GM18873 (cell line): ENCODE measurements at regions not wholly inside any gene's neighbourhood (a gene's known extent, or its start where the extent isn't known, plus 50 kb on each side); places are given as distances from the start of the nearest gene placed in this dataset.
"Not testable (repeated sequence)": the region's sequence is repeated elsewhere in the genome, so short reads cannot be mapped to it uniquely, and the experiment has no call there.

Source experiments
- ATAC-seq: cut with Tn5 transposase; IDR thresholded peaks from one replicate; pipeline ENCODE4 v1.9.1; 2021; ENCODE audit warnings: mild to moderate bottlenecking, moderate library complexity, moderate number of reproducible peaks; ENCODE audit not compliant: unreplicated experiment, low FRiP score

DNA sequence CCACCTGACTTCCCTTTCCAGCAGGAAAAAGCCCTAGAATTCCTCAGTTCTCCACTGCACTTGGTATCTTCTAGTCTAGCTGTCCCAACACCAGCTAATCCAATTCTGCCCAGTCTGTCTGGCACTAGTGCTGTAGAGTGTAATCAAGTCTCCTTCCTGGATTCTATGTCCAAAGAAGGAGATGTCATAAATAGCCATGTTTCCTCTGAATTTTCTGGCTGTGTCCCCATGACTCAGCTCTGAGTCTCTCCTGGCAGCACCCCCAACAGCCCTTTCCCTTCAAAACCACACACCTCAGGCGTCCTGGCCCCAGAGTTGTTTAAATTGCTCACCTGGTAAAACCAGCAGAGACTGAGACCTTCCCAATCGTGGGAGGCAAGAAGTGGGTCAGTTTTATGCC is 197.2 kb downstream of the GRXCR1 start:
- ATAC-seq: no peak

DNA sequence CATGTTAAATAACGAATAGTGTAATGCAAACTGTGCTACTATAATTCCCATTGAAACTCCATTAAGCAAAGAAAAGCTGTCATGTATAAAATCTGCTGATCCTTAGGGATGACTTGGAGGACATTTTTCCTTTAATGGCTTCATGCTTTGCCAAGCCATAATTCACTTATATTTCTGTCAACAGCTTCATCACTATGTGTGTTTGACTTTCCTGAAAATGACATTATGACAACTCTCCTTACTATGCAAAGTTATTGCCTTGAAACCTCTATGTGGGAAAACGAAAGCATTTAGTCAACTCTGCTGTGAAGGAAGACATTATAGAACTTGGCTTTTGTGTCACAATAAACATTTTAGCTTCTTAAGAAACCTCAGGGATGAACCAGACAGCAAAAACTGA is 210.5 kb downstream of the GRXCR1 start:
- no peak for ATAC-seq

DNA sequence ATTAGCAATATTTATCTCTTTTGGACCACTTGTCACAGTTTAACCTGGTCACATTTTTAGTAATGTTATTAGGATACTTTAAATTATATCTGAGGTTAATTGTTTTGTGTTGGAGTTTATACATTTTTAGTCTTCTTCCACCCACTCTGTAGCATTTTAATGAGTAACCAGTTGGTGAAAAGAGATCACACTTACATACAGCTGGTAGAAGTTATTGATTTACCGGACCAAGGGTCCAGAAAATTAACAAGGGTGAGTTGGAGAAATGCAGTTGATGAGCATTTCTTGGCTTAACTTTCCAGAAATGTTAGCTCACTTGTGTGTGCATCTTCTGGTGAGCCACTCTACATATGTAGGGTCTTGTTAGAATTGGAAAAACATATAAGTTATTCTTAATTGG is 219.6 kb downstream of the GRXCR1 start:
- ATAC-seq: no peak

DNA sequence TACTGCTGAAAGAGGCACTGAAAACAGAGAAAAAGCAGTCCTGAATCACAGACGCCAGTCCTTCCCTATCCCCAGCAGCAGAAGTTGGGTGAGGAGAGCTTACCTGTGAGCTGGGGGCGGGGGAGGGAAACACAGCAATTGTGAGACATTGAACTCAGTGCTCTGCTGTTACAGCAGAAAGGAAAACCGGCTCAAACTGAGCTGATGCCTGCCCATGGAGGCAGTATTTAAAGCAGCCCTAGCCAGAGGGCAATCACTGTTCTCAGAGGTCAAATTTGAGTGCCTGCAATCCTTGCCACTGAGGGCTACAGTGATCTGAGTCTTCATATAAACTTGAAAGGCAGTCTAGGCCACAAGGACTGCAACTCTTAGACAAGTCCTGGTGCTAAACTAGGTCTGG is 220.7 kb downstream of the GRXCR1 start:
- ATAC-seq: no peak

- no peak for ATAC-seq
Observed at GRCh38 chr4:43126595-43126994, 234.1 kb downstream of the GRXCR1 start.

DNA sequence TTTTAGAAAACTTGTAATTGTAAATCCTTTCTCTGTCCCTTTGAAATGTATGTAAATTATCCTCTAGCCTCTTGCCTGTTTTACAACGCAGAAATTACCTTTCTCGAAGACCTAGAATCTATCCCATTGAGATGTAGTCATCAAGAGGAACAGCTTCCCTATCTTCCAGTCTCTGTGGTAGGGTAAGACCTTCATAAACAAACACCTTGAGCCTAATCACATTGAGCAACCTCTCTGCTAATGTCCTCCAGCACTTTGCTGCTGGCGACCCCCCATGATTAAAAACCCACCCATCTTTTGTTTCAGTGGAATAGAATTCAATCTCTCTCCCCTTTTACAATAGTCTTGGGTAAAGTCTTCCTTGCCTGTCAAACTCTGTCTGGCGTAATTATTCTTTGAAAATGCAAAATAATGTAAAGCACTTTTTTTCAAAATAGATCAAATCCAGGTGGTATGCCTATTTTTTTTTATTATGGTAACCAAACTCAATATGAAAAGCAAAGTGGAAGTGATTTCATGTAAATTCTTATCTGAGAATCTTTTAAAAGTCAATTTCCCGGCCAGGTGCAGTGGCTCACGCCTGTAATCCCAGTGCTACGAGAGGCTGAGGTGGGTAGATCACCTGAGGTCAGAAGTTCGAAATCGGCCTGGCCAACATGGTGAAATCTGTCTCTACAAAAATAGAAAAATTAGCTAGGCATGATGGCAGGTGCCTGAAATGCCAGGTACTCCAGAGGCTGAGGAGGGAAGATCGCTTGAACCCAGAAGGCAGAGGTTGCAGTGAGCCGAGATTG is 237.9 kb downstream of the GRXCR1 start:
- ATAC-seq: no peak

DNA sequence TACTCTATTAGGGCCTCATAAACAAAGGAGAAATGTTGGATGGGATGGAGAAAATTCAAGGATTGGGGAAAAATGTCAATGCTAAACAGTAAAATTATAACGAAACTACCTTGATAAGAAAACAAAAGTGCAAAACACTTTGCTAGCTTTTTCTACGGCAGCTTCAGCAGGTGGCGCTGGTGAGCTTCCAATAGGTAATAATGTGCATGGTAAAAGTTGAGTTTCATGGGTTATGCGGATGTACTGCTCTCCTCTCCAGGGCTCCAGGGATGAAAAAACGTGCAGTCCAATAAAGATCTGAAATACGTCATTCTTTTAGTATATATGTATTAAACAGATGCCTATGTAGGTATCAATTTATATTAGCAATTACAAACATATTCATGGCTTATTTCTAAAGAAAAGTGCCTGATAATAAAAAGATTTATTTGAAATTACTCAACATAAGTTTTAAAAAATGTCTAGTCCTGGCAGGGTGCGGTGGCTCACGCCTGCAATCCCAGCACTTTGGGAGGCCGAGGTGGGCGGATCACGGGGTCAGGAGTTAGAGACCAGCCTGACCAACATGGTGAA is 239.6 kb downstream of the GRXCR1 start:
- ATAC-seq: peak; percentile 56

- no peak for ATAC-seq
Observed at GRCh38 chr4:43133566-43133965, 241.1 kb downstream of the GRXCR1 start.

- ATAC-seq: no peak
Observed at GRCh38 chr4:43136752-43137151, 244.2 kb downstream of the GRXCR1 start.

DNA sequence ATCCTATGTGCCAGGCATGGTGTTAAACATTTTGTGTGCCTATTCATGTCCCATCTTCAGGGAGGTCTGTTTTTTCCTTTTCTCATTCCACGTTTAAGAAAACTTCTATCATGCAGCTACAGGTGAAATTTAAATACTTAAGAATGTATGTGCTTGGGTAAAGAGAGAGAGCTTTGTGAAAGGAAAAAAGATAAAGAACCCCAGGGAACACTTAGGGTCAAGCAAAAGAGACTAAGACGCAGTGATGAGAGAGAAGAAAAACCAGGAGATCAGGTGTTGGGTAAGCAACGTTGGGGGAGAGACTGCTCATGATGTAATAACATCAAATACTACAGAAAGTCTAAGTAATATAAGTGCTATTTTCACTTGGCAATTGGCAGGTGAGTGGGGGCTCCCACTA is 253.7 kb downstream of the GRXCR1 start:
- ATAC-seq: no peak

DNA sequence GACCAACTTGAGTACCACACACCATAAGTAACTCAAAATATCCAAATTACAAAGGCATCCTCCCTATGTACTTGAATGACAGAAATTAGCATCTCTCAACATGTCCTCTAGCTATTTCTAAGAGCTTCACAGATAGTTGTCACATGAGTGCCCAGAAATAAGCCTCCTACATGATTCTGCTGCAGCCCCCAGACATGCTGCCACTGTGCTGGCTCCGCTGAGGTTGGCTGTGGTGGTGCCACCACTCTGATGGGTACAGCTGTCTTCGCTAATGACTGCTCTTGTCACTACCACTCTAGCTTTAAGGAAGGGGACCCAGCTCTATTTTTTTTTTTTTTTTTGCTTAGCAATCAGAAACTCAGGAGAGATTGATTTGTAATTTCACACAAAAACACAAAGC is 256.0 kb downstream of the GRXCR1 start:
- ATAC-seq: no peak

GRCh38 chr4:43163101-43163792 is 270.7 kb downstream of the GRXCR1 start:
- no peak for ATAC-seq

- ATAC-seq: no peak
Observed at GRCh38 chr4:43189741-43190140, 297.2 kb downstream of the GRXCR1 start.

GRCh38 chr4:43212576-43212975 is 320.1 kb downstream of the GRXCR1 start:
- ATAC-seq: not testable (repeated sequence)

GRCh38 chr4:43223820-43224219 is 331.3 kb downstream of the GRXCR1 start:
- ATAC-seq: no peak

GRCh38 chr4:43224559-43224958 is 332.0 kb downstream of the GRXCR1 start:
- no peak for ATAC-seq

DNA sequence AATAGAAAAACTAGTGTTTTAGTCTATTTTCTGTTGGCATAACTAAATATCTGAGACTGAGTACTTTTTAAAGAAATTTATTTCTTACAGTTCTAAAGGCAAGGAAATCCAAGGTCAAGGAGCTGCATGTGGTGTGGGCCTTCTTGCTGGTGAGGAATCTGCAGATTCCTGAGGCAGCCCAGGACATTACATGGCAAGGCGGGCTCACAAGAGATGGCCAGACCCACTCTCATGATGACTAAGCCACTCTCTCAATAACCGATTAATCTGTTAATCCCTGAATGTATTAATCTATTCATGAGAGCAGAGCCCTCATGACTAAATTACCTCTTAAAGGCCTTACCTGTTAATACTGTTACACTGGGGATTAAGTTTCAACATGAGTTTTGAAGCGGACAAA is 340.8 kb downstream of the GRXCR1 start:
- no peak for ATAC-seq

DNA sequence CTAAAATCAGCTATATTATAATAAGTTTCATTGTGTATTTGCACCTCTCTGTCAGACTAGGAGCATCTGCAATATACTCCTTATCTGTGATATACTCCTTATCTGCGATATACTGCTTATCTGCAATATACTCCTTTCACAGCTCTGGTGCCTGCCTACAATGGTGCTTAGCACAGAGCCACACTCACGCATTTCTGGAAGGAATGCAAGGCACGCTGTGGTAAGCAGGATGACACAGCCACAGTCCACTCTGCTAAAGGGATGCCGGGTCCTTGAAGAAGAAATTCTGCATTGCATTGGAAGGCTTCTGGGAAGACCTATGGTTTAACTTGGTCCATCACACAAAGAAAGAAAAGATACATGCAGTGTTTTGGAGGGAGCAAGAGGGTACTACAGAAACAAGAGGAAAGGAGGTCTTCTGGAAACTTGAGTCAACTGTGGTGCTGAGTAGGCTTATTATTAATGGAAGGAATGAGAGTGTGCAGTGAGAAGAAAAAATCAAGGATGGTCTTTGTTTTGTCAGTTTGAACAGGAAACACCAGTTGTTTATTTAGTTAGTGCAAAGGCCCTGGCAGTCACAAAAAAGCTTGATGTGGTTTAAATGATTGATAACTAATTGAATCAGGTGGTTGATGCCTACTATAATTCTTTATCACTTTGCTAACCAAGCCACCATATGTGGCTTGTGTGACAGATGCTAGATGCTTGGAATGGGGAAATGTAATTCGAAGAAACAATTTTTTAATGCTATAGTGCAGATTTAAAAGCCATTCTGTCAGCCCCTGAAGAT is 342.3 kb downstream of the GRXCR1 start:
- no peak for ATAC-seq

GRCh38 chr4:43238008-43238407 is 345.5 kb downstream of the GRXCR1 start:
- no peak for ATAC-seq

- ATAC-seq: no peak
Observed at GRCh38 chr4:43238585-43238984, 346.1 kb downstream of the GRXCR1 start.

DNA sequence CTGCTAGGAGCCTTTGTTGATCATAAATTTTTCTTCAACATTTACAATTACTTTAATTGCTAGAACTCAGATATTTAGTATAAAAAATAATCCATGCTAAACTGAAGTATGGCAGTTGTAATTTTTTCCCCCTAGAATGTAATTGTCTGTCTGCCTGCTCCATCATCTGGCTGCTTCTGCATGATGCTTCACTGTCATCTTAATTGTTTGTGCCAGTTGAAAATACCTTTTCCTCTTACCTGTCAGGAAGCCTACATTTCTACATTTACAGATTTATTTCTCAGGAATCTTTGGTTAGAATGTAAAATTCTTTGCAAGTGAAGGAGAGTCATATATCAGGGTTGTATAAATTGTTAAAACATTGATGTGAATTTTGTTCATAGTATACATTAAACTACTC is 348.6 kb downstream of the GRXCR1 start:
- ATAC-seq: no peak
